ENCODE measurements at regions not wholly inside any gene's neighbourhood (a gene's known extent, or its start where the extent isn't known, plus 50 kb on each side); places are given as distances from the start of the nearest gene placed in this dataset.

- Histone ChIP-seq H3K9ac (ENCODE audit: low read length) (no peak overlapping the region), H2AFZ (ENCODE audit: low read length) (no peak overlapping the region), H3K27me3 (ENCODE audit: insufficient read depth, low read length) (no peaks in the 10 kb centered on the region), H4K20me1 (ENCODE audit: insufficient read depth, low read length) (no peaks in the 10 kb centered on the region), H3K36me3 (ENCODE audit: insufficient read depth, low read length) (no peaks in the 10 kb centered on the region), H3K4me2 (ENCODE audit: low read length) (no peak overlapping the region), H3F3A (ENCODE audit: insufficient read depth, low read length) (no peaks in the 10 kb centered on the region), H3K27ac (ENCODE audit: low read depth, low read length, poor library complexity, severe bottlenecking) (no peak overlapping the region), H3K9me3 (ENCODE audit: low read length) (no peaks in the 10 kb centered on the region), H3K9me2 (ENCODE audit: low read depth, low read length) (no peaks in the 10 kb centered on the region), H3K4me3 (ENCODE audit: low read depth, low read length, poor library complexity, severe bottlenecking) (no peak overlapping the region), H3K79me2 (ENCODE audit: insufficient read depth, low read length) (no peaks in the 10 kb centered on the region), H3K4me1 (ENCODE audit: insufficient read depth, low read length, severe bottlenecking) (peaks cover 9% of the 10 kb centered on the region)
- TF ChIP-seq, protein P1, sequence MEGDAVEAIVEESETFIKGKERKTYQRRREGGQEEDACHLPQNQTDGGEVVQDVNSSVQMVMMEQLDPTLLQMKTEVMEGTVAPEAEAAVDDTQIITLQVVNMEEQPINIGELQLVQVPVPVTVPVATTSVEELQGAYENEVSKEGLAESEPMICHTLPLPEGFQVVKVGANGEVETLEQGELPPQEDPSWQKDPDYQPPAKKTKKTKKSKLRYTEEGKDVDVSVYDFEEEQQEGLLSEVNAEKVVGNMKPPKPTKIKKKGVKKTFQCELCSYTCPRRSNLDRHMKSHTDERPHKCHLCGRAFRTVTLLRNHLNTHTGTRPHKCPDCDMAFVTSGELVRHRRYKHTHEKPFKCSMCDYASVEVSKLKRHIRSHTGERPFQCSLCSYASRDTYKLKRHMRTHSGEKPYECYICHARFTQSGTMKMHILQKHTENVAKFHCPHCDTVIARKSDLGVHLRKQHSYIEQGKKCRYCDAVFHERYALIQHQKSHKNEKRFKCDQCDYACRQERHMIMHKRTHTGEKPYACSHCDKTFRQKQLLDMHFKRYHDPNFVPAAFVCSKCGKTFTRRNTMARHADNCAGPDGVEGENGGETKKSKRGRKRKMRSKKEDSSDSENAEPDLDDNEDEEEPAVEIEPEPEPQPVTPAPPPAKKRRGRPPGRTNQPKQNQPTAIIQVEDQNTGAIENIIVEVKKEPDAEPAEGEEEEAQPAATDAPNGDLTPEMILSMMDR (IDR thresholded peaks at IDR 0.05; ENCODE audit: low read length) = no peak
- TF ChIP-seq EZH2 (IDR thresholded peaks at IDR 0.05; ENCODE audit: borderline replicate concordance, low read length) = no peak
Observed at GRCh38 chr1:101366513-101367215, 129.8 kb downstream of the S1PR1 start.

GRCh38 chr1:101367630-101368029 lies 130.8 kb downstream of the S1PR1 start:
- peaks cover 9% of the 10 kb centered on the region for H3K4me1 ChIP-seq (ENCODE audit: insufficient read depth, low read length, severe bottlenecking)
- no peaks in the 10 kb centered on the region for H3K9me3 ChIP-seq (ENCODE audit: low read length)
- no peaks in the 10 kb centered on the region for H4K20me1 ChIP-seq (ENCODE audit: insufficient read depth, low read length)
- no peak overlapping the region for H2AFZ ChIP-seq (ENCODE audit: low read length)
- H3K4me3 ChIP-seq (ENCODE audit: low read depth, low read length, poor library complexity, severe bottlenecking) = no peak overlapping the region
- no peaks in the 10 kb centered on the region for H3K79me2 ChIP-seq (ENCODE audit: insufficient read depth, low read length)
- H3K9me2 ChIP-seq (ENCODE audit: low read depth, low read length) = no peaks in the 10 kb centered on the region
- no peaks in the 10 kb centered on the region for H3K27me3 ChIP-seq (ENCODE audit: insufficient read depth, low read length)
- H3K9ac ChIP-seq (ENCODE audit: low read length) = no peak overlapping the region
- H3K4me2 ChIP-seq (ENCODE audit: low read length) = no peak overlapping the region
- no peaks in the 10 kb centered on the region for H3K36me3 ChIP-seq (ENCODE audit: insufficient read depth, low read length)
- H3F3A ChIP-seq (ENCODE audit: insufficient read depth, low read length) = no peaks in the 10 kb centered on the region
- H3K27ac ChIP-seq (ENCODE audit: low read depth, low read length, poor library complexity, severe bottlenecking) = no peak overlapping the region
- TF ChIP-seq, protein P1 (IDR thresholded peaks at IDR 0.05; ENCODE audit: low read length) = no peak
- TF ChIP-seq EZH2 (IDR thresholded peaks at IDR 0.05; ENCODE audit: borderline replicate concordance, low read length) = no peak

GRCh38 chr1:101370488-101370887 lies 133.7 kb downstream of the S1PR1 start:
- Histone ChIP-seq H3K9me3 (ENCODE audit: low read length) (no peaks in the 10 kb centered on the region), H3K79me2 (ENCODE audit: insufficient read depth, low read length) (no peaks in the 10 kb centered on the region), H3K9ac (ENCODE audit: low read length) (no peak overlapping the region), H3K4me3 (ENCODE audit: low read depth, low read length, poor library complexity, severe bottlenecking) (no peak overlapping the region), H3K27ac (ENCODE audit: low read depth, low read length, poor library complexity, severe bottlenecking) (no peak overlapping the region), H3K9me2 (ENCODE audit: low read depth, low read length) (no peaks in the 10 kb centered on the region), H3K27me3 (ENCODE audit: insufficient read depth, low read length) (no peaks in the 10 kb centered on the region), H3K4me1 (ENCODE audit: insufficient read depth, low read length, severe bottlenecking) (peaks cover 9% of the 10 kb centered on the region), H4K20me1 (ENCODE audit: insufficient read depth, low read length) (no peaks in the 10 kb centered on the region), H3K36me3 (ENCODE audit: insufficient read depth, low read length) (no peaks in the 10 kb centered on the region), H2AFZ (ENCODE audit: low read length) (no peak overlapping the region), H3K4me2 (ENCODE audit: low read length) (no peak overlapping the region), H3F3A (ENCODE audit: insufficient read depth, low read length) (no peaks in the 10 kb centered on the region)
- TF ChIP-seq EZH2 (IDR thresholded peaks at IDR 0.05; ENCODE audit: borderline replicate concordance, low read length) = no peak
- TF ChIP-seq, protein P1 (IDR thresholded peaks at IDR 0.05; ENCODE audit: low read length) = no peak
